Fibroblast of villous mesenchyme (primary cell): ENCODE measurements at regions not wholly inside any gene's neighbourhood (a gene's known extent, or its start where the extent isn't known, plus 50 kb on each side); places are given as distances from the start of the nearest gene placed in this dataset.

Experiments used
- DNase-seq: peaks from one replicate; pipeline ENCODE4 v3.0.0-alpha.2; 2010; ENCODE audit warnings: low read depth
- H3K4me3 ChIP-seq: 2 replicates; pipeline ENCODE4 v1.5.1; 2011; ENCODE audit warnings: low read depth, mild to moderate bottlenecking, low read length
- TF ChIP-seq, protein P1 (sequence below): IDR thresholded peaks from 2 replicates; pipeline ENCODE4 v1.5.1; 2012; ENCODE audit warnings: low read depth, mild to moderate bottlenecking, low read length; ENCODE audit not compliant: insufficient read depth

GRCh38 chr18:68494802-68495581 is 219.9 kb downstream of the TMX3 start:
- DNase-seq = peak; percentile 98
- TF ChIP-seq, protein P1, sequence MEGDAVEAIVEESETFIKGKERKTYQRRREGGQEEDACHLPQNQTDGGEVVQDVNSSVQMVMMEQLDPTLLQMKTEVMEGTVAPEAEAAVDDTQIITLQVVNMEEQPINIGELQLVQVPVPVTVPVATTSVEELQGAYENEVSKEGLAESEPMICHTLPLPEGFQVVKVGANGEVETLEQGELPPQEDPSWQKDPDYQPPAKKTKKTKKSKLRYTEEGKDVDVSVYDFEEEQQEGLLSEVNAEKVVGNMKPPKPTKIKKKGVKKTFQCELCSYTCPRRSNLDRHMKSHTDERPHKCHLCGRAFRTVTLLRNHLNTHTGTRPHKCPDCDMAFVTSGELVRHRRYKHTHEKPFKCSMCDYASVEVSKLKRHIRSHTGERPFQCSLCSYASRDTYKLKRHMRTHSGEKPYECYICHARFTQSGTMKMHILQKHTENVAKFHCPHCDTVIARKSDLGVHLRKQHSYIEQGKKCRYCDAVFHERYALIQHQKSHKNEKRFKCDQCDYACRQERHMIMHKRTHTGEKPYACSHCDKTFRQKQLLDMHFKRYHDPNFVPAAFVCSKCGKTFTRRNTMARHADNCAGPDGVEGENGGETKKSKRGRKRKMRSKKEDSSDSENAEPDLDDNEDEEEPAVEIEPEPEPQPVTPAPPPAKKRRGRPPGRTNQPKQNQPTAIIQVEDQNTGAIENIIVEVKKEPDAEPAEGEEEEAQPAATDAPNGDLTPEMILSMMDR = no peak
- no peak overlapping the region for H3K4me3 ChIP-seq

GRCh38 chr18:68489013-68489792 is 225.7 kb downstream of the TMX3 start:
- DNase-seq = peak; percentile 19
- TF ChIP-seq, protein P1 = no peak
- H3K4me3 ChIP-seq = no peak overlapping the region

GRCh38 chr18:68484241-68484640 is 230.7 kb downstream of the TMX3 start:
- peak; percentile 34 for DNase-seq
- H3K4me3 ChIP-seq = no peak overlapping the region
- TF ChIP-seq, protein P1 = no peak

DNA sequence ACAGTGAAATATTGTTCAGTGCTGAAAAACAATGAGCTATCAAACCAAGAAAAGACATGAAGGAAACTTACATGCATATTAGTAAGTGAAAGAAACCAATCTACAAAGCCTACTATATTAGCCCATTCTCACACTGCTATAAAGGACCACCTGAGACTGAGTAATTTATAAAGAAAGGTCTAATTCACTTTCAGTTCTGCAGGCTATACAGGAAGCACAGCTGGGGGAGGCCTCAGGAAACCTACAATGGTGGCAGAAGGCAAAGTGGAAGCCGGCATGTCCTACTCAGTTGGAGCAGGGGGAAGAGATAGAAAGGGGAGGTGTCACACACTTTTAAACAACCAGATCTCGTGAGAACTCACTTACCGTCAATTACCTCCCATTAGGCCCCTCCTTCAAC is 232.1 kb downstream of the TMX3 start:
- no peak overlapping the region for H3K4me3 ChIP-seq
- no peak for DNase-seq
- TF ChIP-seq, protein P1 = no peak

DNA sequence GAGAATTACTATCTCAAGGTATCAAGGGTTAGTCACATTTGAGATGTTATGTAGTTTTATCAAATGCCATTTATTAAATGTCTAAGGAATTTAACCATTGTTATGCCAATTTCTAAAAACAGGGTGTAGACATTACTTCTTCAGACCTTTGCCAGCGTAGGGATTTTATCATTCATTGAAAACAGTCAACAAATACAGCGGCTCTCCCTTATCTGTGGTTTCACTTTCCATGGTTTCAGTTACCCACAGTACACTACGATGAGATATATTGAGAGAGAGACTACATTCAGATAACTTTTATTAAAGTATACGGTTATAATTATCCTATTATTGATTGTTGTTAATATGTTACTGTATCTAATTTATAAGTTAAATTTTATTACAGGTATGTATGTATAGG is 234.7 kb downstream of the TMX3 start:
- DNase-seq = peak; percentile 42
- TF ChIP-seq, protein P1 = no peak
- no peak overlapping the region for H3K4me3 ChIP-seq

DNA sequence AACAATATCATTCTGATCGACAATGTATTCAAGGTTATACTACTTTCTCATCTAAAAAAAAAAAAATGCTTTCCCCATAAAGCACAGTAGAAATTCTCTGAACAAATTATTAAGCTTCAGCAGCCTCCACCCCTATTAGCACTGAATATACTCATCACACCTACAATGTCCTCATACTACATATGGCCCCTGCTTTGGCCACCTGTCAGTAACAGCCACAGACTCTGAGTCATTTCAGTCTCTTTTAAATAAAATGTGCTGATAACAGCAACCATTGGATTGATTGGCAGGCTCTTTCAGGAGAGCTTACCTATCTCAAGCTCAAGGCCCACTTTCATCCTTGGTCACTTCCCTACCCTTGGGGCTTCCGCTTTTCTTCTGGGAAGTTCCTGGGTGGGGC is 236.7 kb downstream of the TMX3 start:
- TF ChIP-seq, protein P1 = no peak
- no peak for DNase-seq
- H3K4me3 ChIP-seq = no peak overlapping the region
